HG03159 (cell line): ENCODE measurements at regions not wholly inside any gene's neighbourhood (a gene's known extent, or its start where the extent isn't known, plus 50 kb on each side); places are given as distances from the start of the nearest gene placed in this dataset.

Source experiments
- ATAC-seq: cut with Tn5 transposase; IDR thresholded peaks from one replicate; pipeline ENCODE4 v1.9.1; 2021; ENCODE audit warnings: mild to moderate bottlenecking, moderate library complexity; ENCODE audit not compliant: unreplicated experiment

DNA sequence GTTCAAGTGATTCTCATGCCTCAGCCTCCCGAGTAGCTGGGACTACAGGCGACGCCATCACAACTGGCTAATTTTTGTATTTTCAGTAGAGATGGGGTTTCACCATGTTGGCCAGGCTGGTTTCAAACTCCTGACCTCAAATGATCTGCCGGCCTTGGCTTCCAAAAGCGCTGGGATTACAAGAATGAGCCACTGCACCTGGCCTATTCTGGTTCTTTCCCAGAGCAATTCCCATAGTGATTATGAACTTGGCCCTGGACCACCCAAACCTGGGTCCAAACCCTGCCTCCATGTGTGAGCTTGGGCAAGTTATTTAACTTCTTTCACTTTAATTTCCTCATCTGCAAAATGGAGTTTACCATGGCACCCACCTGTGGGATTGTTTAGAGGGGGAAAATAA is 61.5 kb upstream of the HEPHL1 start:
- no peak for ATAC-seq

DNA sequence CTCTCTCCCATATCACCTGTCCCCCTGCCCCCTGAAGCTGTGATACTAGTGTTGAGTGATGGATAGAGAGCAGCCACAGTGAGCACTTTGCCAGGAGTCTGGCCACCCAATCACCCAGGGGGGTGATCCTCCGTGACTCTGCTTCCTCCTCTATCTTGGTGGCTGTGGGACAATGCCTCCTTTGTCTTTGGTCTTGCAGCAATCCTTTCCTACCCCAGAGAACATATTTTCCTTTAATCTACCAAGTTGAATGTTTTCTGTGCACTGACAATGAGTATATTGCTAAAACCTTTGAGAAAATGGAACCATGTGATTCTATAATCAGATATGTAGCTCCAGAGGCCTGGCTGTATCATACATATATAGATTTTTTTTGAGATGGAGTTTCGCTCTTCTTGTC is 58.1 kb upstream of the HEPHL1 start:
- ATAC-seq, result no peak

DNA sequence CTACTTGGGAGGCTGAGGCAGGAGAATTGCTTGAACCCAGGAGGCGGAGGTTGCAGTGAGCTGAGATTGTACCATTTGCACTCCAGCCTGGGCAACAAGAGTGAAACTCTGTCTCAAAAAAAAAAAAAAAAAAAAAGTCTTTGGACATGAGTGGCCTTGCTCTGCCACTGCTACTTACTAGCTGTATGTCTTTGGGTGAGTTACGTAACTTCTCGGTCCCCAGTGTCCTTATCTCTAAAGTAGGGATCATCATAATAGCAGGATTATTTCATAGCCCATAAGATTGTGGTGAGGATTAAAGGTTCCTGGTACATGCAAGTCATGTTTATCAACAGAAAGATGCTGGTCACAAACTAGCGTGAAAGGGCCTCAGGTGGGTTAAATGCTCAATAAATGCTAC is 53.9 kb upstream of the HEPHL1 start:
- ATAC-seq, result no peak

DNA sequence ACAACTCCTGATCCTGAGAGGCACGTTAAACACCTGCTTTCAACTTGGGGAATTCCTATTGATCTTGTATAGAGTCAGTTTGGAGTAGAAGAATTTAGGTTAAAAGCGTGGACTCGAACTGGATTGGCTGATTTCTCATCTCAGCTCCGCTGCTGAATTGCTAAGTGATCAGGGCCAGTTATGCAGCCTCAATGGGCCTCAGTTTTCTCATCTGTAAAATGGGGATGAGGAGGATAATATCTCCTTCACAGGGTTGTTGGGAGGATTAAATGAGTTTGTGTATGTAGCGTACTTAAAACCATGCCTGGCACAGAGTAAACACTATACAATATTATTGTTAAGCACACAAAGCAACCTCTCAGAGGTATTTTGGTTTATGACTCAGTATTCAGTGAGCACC is 53.2 kb upstream of the HEPHL1 start:
- no peak for ATAC-seq

DNA sequence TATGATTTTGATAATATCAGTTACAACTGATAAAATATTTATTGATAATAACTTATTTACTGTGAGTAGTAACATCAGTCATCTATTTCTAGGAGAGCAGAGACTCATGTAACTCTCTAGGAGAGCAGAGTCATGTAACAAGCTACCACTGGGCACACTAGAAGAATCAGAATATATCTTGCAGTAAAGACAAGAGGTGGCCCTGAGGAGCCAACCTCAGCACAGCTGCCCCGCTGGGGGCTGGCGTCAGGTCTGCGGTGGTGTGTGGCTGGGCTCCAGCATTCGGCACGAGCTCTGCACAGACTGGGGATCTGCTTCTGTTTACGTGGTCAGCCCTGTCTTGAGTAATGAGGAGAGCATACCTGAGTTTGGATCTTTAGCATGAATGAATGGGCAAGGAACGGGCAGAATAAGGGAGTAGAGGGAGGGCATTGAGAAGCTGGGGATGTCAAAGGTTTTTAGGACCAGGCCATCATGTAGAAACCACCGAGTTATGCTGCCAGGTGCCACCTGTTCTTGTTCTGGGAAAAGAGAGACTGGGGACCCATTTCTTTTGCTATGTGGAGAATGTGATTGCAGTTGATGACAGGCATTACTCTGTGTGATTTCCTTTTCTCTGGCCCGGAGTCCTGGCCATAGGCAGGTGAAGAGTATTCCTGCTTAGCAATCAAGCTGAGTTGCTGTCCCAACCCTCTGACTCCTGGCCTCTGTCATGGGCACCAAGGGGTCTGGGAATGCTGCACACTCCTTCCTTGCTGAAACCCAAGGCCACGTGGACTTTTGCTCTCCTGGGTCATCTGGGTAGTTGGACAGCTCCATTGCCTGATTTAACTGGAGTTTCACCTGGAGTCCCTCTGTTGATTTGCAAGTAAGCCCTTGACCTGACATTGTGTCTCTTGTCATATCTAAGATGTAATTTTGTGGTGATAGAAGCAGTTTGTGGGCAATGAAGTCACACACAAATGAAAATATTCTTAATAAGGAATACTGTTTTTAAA is 50.9 kb upstream of the HEPHL1 start:
- no peak for ATAC-seq
